ENCODE measurements at regions not wholly inside any gene's neighbourhood (a gene's known extent, or its start where the extent isn't known, plus 50 kb on each side); places are given as distances from the start of the nearest gene placed in this dataset.

GRCh38 chr3:56890448-56891091, 88.8 kb upstream of the ARHGEF3 start:
- Histone ChIP-seq H3K4me2 (no peak overlapping the region), H3K27ac (no peak overlapping the region), H3K4me3 (no peak overlapping the region), H3K4me1 (no peaks in the 10 kb centered on the region), H3K9me3 (no peaks in the 10 kb centered on the region)
- ChIA-PET CTCF (interaction anchor here (1.2 kb wide), 1 partner anchor 41 kb away, joined by 5 read pairs; no protein-coding TSS in a partner anchor), POLR2A (no interaction called here)
- 81% methylated on average over 8 of the region's 8 CpGs for WGBS (ENCODE audit: missing lambda C conversion rate)
- no peak for DNase-seq (ENCODE audit: low read depth in 1 of 2, low spot score in 1 of 2)
- TF ChIP-seq PBX3 (IDR thresholded peaks at IDR 0.05) (no peak), FOXS1 (CRISPR knock-in tag; IDR thresholded peaks at IDR 0.05) (no peak), RAD21 (conservative IDR thresholded peaks at IDR 0.05 in 1 of 2, IDR thresholded peaks at IDR 0.05 in 1 of 2) (no peak), NFE2L2 (conservative IDR thresholded peaks at IDR 0.05; ENCODE audit: low read length) (no peak), USF2 (IDR thresholded peaks at IDR 0.05) (no peak), ZSCAN20 (CRISPR knock-in tag; IDR thresholded peaks at IDR 0.05) (no peak)
- no peak for FAIRE-seq
- no peak for ATAC-seq

- H3K4me1 ChIP-seq: no peaks in the 10 kb centered on the region
- FAIRE-seq (no peak), DNase-seq (ENCODE audit: low read depth in 1 of 2, low spot score in 1 of 2) (no peak), ATAC-seq (no peak)
- no peaks in the 10 kb centered on the region for H3K9me3 ChIP-seq
- 93% methylated on average over 7 of the region's 7 CpGs for WGBS (ENCODE audit: missing lambda C conversion rate)
- H3K4me2 ChIP-seq: no peak overlapping the region
- ChIA-PET CTCF (no interaction called here), POLR2A (no interaction called here)
- no peak overlapping the region for H3K27ac ChIP-seq
- H3K4me3 ChIP-seq: no peak overlapping the region
- no peak for TF ChIP-seq EHMT2 (IDR thresholded peaks at IDR 0.05; ENCODE audit: low read depth)
- no peak for TF ChIP-seq HEYL (CRISPR knock-in tag; IDR thresholded peaks at IDR 0.05)
- no peak for TF ChIP-seq JUNB (IDR thresholded peaks at IDR 0.05)
- no peak for TF ChIP-seq ZNF302 (CRISPR knock-in tag; IDR thresholded peaks at IDR 0.05)
- no peak for TF ChIP-seq KDM5A (IDR thresholded peaks at IDR 0.05)
These were observed 87.4 kb upstream of the ARHGEF3 start for GRCh38 chr3:56889131-56889530.

GRCh38 chr3:56887402-56888025, 85.8 kb upstream of the ARHGEF3 start:
- no peak overlapping the region for H3K4me3 ChIP-seq
- WGBS (ENCODE audit: missing lambda C conversion rate): 50% methylated on average over 2 of the region's 2 CpGs
- POLR2A ChIA-PET: no interaction called here
- H3K9me3 ChIP-seq: no peaks in the 10 kb centered on the region
- H3K27ac ChIP-seq: no peak overlapping the region
- DNase-seq (ENCODE audit: low read depth in 1 of 2, low spot score in 1 of 2) (no peak), ATAC-seq (no peak), FAIRE-seq (no peak)
- TF ChIP-seq HOXA7 (CRISPR knock-in tag; IDR thresholded peaks at IDR 0.05) (no peak), POLR2A (IDR thresholded peaks at IDR 0.05; ENCODE audit: low read length) (no peak), MAZ (IDR thresholded peaks at IDR 0.05; ENCODE audit: borderline replicate concordance, low read depth, low read length) (no peak), BCL3 (IDR thresholded peaks at IDR 0.05) (no peak), FOXS1 (CRISPR knock-in tag; IDR thresholded peaks at IDR 0.05) (no peak), RARB (CRISPR knock-in tag; IDR thresholded peaks at IDR 0.05) (no peak), TFCP2L1 (CRISPR knock-in tag; IDR thresholded peaks at IDR 0.05) (no peak), HEYL (CRISPR knock-in tag; IDR thresholded peaks at IDR 0.05) (no peak), SMC3 (IDR thresholded peaks at IDR 0.05) (no peak), PHF8 (IDR thresholded peaks at IDR 0.05; ENCODE audit: borderline replicate concordance, low read depth) (no peak), ELK1 (IDR thresholded peaks at IDR 0.05; ENCODE audit: low read depth, low read length) (no peak), RNF2 (IDR thresholded peaks at IDR 0.05; ENCODE audit: borderline replicate concordance, low read depth) (no peak), KDM1A (IDR thresholded peaks at IDR 0.05; ENCODE audit: low read depth) (no peak), ZNF302 (CRISPR knock-in tag; IDR thresholded peaks at IDR 0.05) (no peak), RCOR1 (IDR thresholded peaks at IDR 0.05; ENCODE audit: low read depth, low read length) (no peak)
- CTCF ChIA-PET: no interaction called here
- no peaks in the 10 kb centered on the region for H3K4me1 ChIP-seq
- no peak overlapping the region for H3K4me2 ChIP-seq
